H1 (cell line): ENCODE measurements at regions not wholly inside any gene's neighbourhood (a gene's known extent, or its start where the extent isn't known, plus 50 kb on each side); places are given as distances from the start of the nearest gene placed in this dataset.

Experiments
- CTCF ChIA-PET: fragments of 300-600 bp; sonication (Branson Sonifier 250); formaldehyde crosslinking; loops from one replicate; lab custom pipeline; 2021; ENCODE audit not compliant: partially characterized antibody; lab: Charles Lee
- POLR2A ChIA-PET: fragments of 300-600 bp; sonication (Branson Sonifier 250); formaldehyde crosslinking; loops from one replicate; lab custom pipeline; 2021; ENCODE audit warnings: inconsistent platforms; ENCODE audit not compliant: partially characterized antibody; lab: Charles Lee
- DNase-seq, 2 experiments: peaks; one replicate each; pipeline versions ENCODE4 v3.0.0 to v3.0.0-alpha.2; 2010 to 2022; ENCODE audit warnings: low spot score in 2 of 2, low read depth in 1 of 2, mixed read lengths in 1 of 2
- FAIRE-seq: peaks from 2 replicates; lab custom pipeline; 2011; peaks lifted over from hg19 to GRCh38; lab: Jason Lieb, UNC
- H2AFZ ChIP-seq: 2 replicates; pipeline ENCODE4 v1.8.1; 2012; ENCODE audit warnings: low read length, inconsistent platforms
- H2AK5ac ChIP-seq: 2 replicates; pipeline ENCODE4 v1.6.1; 2013; ENCODE audit warnings: low read depth, low read length
- H2BK120ac ChIP-seq: replicated peaks from 2 replicates; pipeline ENCODE3; 2013; ENCODE audit warnings: low read depth, low read length, inconsistent platforms
- H2BK12ac ChIP-seq: 2 replicates; pipeline ENCODE4 v1.6.1; 2013; ENCODE audit warnings: low read depth, low read length
- H2BK15ac ChIP-seq: 2 replicates; pipeline ENCODE4 v1.6.1; 2013; ENCODE audit warnings: low read length
- H2BK20ac ChIP-seq: 2 replicates; pipeline ENCODE4 v1.6.1; 2013; ENCODE audit warnings: low read length
- H2BK5ac ChIP-seq: 2 replicates; pipeline ENCODE4 v1.6.1; 2013; ENCODE audit warnings: low read depth, low read length
- H3K14ac ChIP-seq: 2 replicates; pipeline ENCODE4 v1.6.1; 2013; ENCODE audit warnings: inconsistent platforms; ENCODE audit not compliant: insufficient read length
- H3K18ac ChIP-seq: 2 replicates; pipeline ENCODE4 v1.6.1; 2013; ENCODE audit warnings: low read length; ENCODE audit errors: extremely low read depth
- H3K23ac ChIP-seq: 2 replicates; pipeline ENCODE4 v1.6.1; 2013; ENCODE audit warnings: inconsistent platforms; ENCODE audit not compliant: insufficient read length
- H3K23me2 ChIP-seq: 2 replicates; pipeline ENCODE4 v1.6.1; 2013; ENCODE audit warnings: low read depth, low read length
- H3K27ac ChIP-seq: 2 replicates; pipeline ENCODE4 v1.6.1; 2011; ENCODE audit warnings: low read depth, low read length, inconsistent platforms
- H3K27me3 ChIP-seq, 4 experiments: replicated peaks in 1 of 4; 1 replicate in 1 of 4; 2 replicates in 3 of 4; pipeline versions ENCODE4 v1.6.1 to v1.8.1; 2011 to 2013; ENCODE audit warnings: low read length in 3 of 4, mild to moderate bottlenecking in 3 of 4, inconsistent platforms in 2 of 4, mixed read lengths in 2 of 4, moderate library complexity in 1 of 4; ENCODE audit not compliant: control insufficient read depth in 3 of 4, insufficient read depth in 3 of 4; ENCODE audit errors: extremely low read depth in 1 of 4
- H3K36me3 ChIP-seq, 4 experiments: 2 replicates each; pipeline versions ENCODE4 v1.6.1 to v1.8.1; 2011 to 2013; ENCODE audit warnings: mild to moderate bottlenecking in 4 of 4, low read length in 3 of 4, moderate library complexity in 2 of 4, control low read depth in 1 of 4, inconsistent platforms in 1 of 4; ENCODE audit not compliant: insufficient read depth in 4 of 4, control insufficient read depth in 2 of 4
- H3K4ac ChIP-seq: replicated peaks from 2 replicates; pipeline ENCODE3; 2013; ENCODE audit warnings: low read length, low read depth, mixed read lengths, inconsistent platforms; ENCODE audit not compliant: insufficient read length
- H3K4me1 ChIP-seq, 4 experiments: replicated peaks in 1 of 4; 1 replicate in 1 of 4; 2 replicates in 3 of 4; pipeline versions ENCODE4 v1.6.1 to v1.8.1; 2011 to 2013; ENCODE audit warnings: low read length in 3 of 4, inconsistent platforms in 2 of 4, mixed read lengths in 1 of 4; ENCODE audit not compliant: insufficient read depth in 4 of 4, control insufficient read depth in 3 of 4
- H3K4me2 ChIP-seq, 2 experiments: 2 replicates each; pipeline versions ENCODE4 v1.6.1 to v1.8.1; 2011 to 2013; ENCODE audit warnings: low read depth in 2 of 2, low read length in 2 of 2, control low read depth in 1 of 2, inconsistent platforms in 1 of 2, mild to moderate bottlenecking in 1 of 2; ENCODE audit not compliant: insufficient read depth in 1 of 2
- H3K4me3 ChIP-seq, 4 experiments: fragments of 200-600, 300-600 bp in 1 of 4; sonication (generic), shearing (Covaris generic), sonication (Bioruptor Twin) in 1 of 4; 2 replicates each; pipeline versions ENCODE4 v1.5.1 to v1.8.1; 2011 to 2016; ENCODE audit warnings: low read length in 4 of 4, low read depth in 3 of 4, control low read depth in 2 of 4, inconsistent platforms in 2 of 4, mild to moderate bottlenecking in 2 of 4, mixed read lengths in 1 of 4, moderate library complexity in 1 of 4; ENCODE audit not compliant: insufficient read depth in 2 of 4; ENCODE audit errors: extremely low read depth in 1 of 4
- H3K56ac ChIP-seq: replicated peaks from 2 replicates; pipeline ENCODE3; 2013; ENCODE audit warnings: low read depth, mild to moderate bottlenecking, mixed read lengths, low read length, inconsistent platforms; ENCODE audit not compliant: insufficient read length
- H3K79me1 ChIP-seq: 2 replicates; pipeline ENCODE4 v1.6.1; 2013; ENCODE audit warnings: low read depth, low read length, control low read depth
- H3K79me2 ChIP-seq, 2 experiments: 2 replicates each; pipeline versions ENCODE4 v1.6.1 to v1.8.1; 2012 to 2013; ENCODE audit warnings: low read length in 2 of 2, mild to moderate bottlenecking in 2 of 2, inconsistent platforms in 1 of 2; ENCODE audit not compliant: insufficient read depth in 2 of 2, control insufficient read depth in 1 of 2
- H3K9ac ChIP-seq, 4 experiments: replicated peaks in 1 of 4; 1 replicate in 1 of 4; 2 replicates in 3 of 4; pipeline versions ENCODE4 v1.6.1 to v1.8.1; 2011 to 2013; ENCODE audit warnings: low read depth in 3 of 4, low read length in 3 of 4, control low read depth in 2 of 4, mild to moderate bottlenecking in 2 of 4, moderate library complexity in 2 of 4, inconsistent platforms in 1 of 4; ENCODE audit errors: extremely low read depth in 1 of 4
- H3K9me3 ChIP-seq, 2 experiments: 2 replicates each; pipeline versions ENCODE4 v1.6.1 to v1.8.1; 2012 to 2013; ENCODE audit warnings: mild to moderate bottlenecking in 2 of 2, moderate library complexity in 2 of 2, control low read depth in 1 of 2, inconsistent platforms in 1 of 2, low read depth in 1 of 2, low read length in 1 of 2, mixed read lengths in 1 of 2; ENCODE audit not compliant: insufficient read depth in 2 of 2
- H4K20me1 ChIP-seq, 2 experiments: replicated peaks in 1 of 2; 2 replicates each; pipeline versions ENCODE3 to v1.8.1; 2011 to 2013; ENCODE audit warnings: inconsistent platforms in 2 of 2, low read length in 2 of 2, mild to moderate bottlenecking in 1 of 2; ENCODE audit not compliant: insufficient read depth in 2 of 2, control insufficient read depth in 1 of 2
- H4K5ac ChIP-seq: 2 replicates; pipeline ENCODE4 v1.6.1; 2013; ENCODE audit warnings: low read length, low read depth, mixed read lengths, inconsistent platforms; ENCODE audit not compliant: insufficient read length
- H4K8ac ChIP-seq: 2 replicates; pipeline ENCODE4 v1.8.0; 2013; ENCODE audit warnings: mild to moderate bottlenecking, moderate library complexity, low read length, inconsistent platforms; ENCODE audit not compliant: insufficient read depth; ENCODE audit errors: extremely low read depth
- H4K91ac ChIP-seq: replicated peaks from 2 replicates; pipeline ENCODE3; 2013; ENCODE audit warnings: low read length, mixed read lengths, inconsistent platforms; ENCODE audit not compliant: insufficient read length
- ASH2L ChIP-seq: fragments of 200-600, 300-600 bp; sonication (generic); IDR thresholded peaks from one replicate; pipeline ENCODE4 v1.7.1; 2017; ENCODE audit warnings: low read length
- BCL11A ChIP-seq, 2 experiments: IDR thresholded peaks; one replicate each; pipeline ENCODE4 v1.6.1; 2011; ENCODE audit warnings: low read depth in 2 of 2, low read length in 2 of 2, mild to moderate bottlenecking in 2 of 2
- CHD2 ChIP-seq: IDR thresholded peaks from 2 replicates; pipeline ENCODE4 v1.6.1; 2012; ENCODE audit warnings: low read length, improper control_type of control experiment
- KDM1A ChIP-seq: fragments of 200-600, 300-600 bp; sonication (generic); IDR thresholded peaks from 2 replicates; pipeline ENCODE4 v1.7.1; 2016; ENCODE audit warnings: mild to moderate bottlenecking, low read length, borderline replicate concordance
- KDM5A ChIP-seq: fragments of 200-600 bp; IDR thresholded peaks from 2 replicates; pipeline ENCODE4 v1.7.1; 2012; ENCODE audit warnings: mild to moderate bottlenecking, low read length, inconsistent platforms, mixed read lengths
- NANOG ChIP-seq: IDR thresholded peaks from 2 replicates; pipeline ENCODE4 v1.6.1; 2011; ENCODE audit warnings: low read length, low read depth, mild to moderate bottlenecking, inconsistent platforms; ENCODE audit not compliant: insufficient read depth, poor library complexity, severe bottlenecking
- POLR2AphosphoS5 ChIP-seq: IDR thresholded peaks from 2 replicates; pipeline ENCODE4 v1.6.1; 2011; ENCODE audit warnings: low read depth, low read length
- SP2 ChIP-seq: IDR thresholded peaks from 2 replicates; pipeline ENCODE4 v1.6.1; 2012; ENCODE audit warnings: mild to moderate bottlenecking, low read length, inconsistent platforms
- SUZ12 ChIP-seq: fragments of 200-600 bp; sonication (generic); IDR thresholded peaks from 2 replicates; pipeline ENCODE4 v1.6.1; 2012; ENCODE audit warnings: mild to moderate bottlenecking, inconsistent platforms, low read length, moderate library complexity, mixed read lengths
- TAF7 ChIP-seq: optimal IDR thresholded peaks from 2 replicates; pipeline ENCODE3; 2011; ENCODE audit warnings: low read depth, mild to moderate bottlenecking, inconsistent platforms, low read length, moderate library complexity, borderline replicate concordance
- TCF12 ChIP-seq: IDR thresholded peaks from 2 replicates; pipeline ENCODE4 v1.6.1; 2011; ENCODE audit warnings: low read depth, mild to moderate bottlenecking, low read length
- YY1 ChIP-seq: IDR thresholded peaks from 2 replicates; pipeline ENCODE4 v1.6.1; 2011; ENCODE audit warnings: low read depth, mild to moderate bottlenecking, low read length
- WGBS, 2 experiments: shearing (Covaris generic) in 1 of 2; methylation state at CpG; one replicate each; pipeline versions ENCODE4 v1.1.6 to v1.1.7; 2013 to 2015; ENCODE audit warnings: low lambda C conversion rate in 2 of 2, mixed read lengths in 2 of 2, inconsistent platforms in 1 of 2, low coverage in 1 of 2, missing lambda C conversion rate in 1 of 2; ENCODE audit not compliant: insufficient replicate concordance in 2 of 2, insufficient coverage in 1 of 2, insufficient read length in 1 of 2; ENCODE audit errors: extremely low coverage in 1 of 2, missing lambda C conversion rate in 1 of 2; 5-methylcytosine and 5-hydroxymethylcytosine counted together
- TF ChIP-seq, protein P1 (sequence below): IDR thresholded peaks from 2 replicates; pipeline ENCODE4 v1.6.1; 2012; ENCODE audit warnings: inconsistent platforms

DNA sequence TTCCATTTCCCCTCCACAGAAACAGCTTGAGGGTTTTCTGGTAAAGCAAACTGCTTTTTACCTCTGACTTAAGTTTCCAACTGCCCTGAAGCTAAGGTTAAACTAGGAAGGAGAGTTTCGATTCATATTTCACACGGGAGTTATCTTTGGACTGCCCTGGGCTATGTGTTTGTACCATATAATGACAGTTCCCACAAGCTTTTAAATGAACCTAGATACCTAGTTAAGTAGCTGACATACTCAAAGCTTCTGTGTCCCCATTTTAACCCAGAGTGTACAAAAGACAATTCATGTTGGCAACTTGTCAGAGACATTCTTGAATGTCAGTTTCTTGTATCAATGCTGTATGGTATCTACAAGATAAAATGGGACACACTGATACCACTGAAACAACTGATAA is 1296.6 kb upstream of the IGFBP7 start:
- no peaks in the 10 kb centered on the region for H4K20me1 ChIP-seq
- no peak overlapping the region for H2AK5ac ChIP-seq
- DNase-seq = no peak
- no peak overlapping the region for H4K91ac ChIP-seq
- H3K56ac ChIP-seq = no peak overlapping the region
- no peak overlapping the region for H4K5ac ChIP-seq
- H3K27me3 ChIP-seq = no peaks in the 10 kb centered on the region
- H2BK15ac ChIP-seq = no peak overlapping the region
- ChIA-PET POLR2A (no interaction called here), CTCF (interaction anchor here (1.2 kb wide), 1 partner anchor 35 kb away, joined by 3 read pairs; no protein-coding TSS in a partner anchor)
- H3K4me2 ChIP-seq = no peak overlapping the region
- 97% methylated on average over 2 of the region's 2 CpGs; no CpG with 5 or more reads in 1 of the 2 experiments for WGBS, 2 experiments
- no peak overlapping the region for H3K9ac ChIP-seq
- no peak for TF ChIP-seq SP2
- no peak for TF ChIP-seq NANOG
- TF ChIP-seq, protein P1, sequence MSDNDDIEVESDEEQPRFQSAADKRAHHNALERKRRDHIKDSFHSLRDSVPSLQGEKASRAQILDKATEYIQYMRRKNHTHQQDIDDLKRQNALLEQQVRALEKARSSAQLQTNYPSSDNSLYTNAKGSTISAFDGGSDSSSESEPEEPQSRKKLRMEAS = no peak
- TF ChIP-seq SUZ12 = no peak
- TF ChIP-seq YY1 = no peak
- no peak for TF ChIP-seq CHD2
- TF ChIP-seq POLR2AphosphoS5 = no peak
- TF ChIP-seq BCL11A (IDR thresholded peaks at IDR 0.05; ENCODE audit: low read depth in 2 of 2, low read length in 2 of 2) = no peak
- TF ChIP-seq TCF12 = no peak
- TF ChIP-seq KDM1A = no peak
- TF ChIP-seq TAF7 = no peak
- no peak for TF ChIP-seq KDM5A
- no peak for TF ChIP-seq ASH2L
- no peaks in the 10 kb centered on the region for H3K79me2 ChIP-seq
- no peak overlapping the region for H3K23ac ChIP-seq
- 0 out of 4 replicates have a peak, but pooled peaks cover 0 to under 1% of the 10 kb centered on the region in 2 experiments for H3K9me3 ChIP-seq
- no peaks in the 10 kb centered on the region for H3K36me3 ChIP-seq
- FAIRE-seq = no peak
- no peak overlapping the region for H3K14ac ChIP-seq
- no peak overlapping the region for H2BK120ac ChIP-seq
- H3K4me1 ChIP-seq = no peaks in the 10 kb centered on the region
- H3K79me1 ChIP-seq = no peaks in the 10 kb centered on the region
- no peak overlapping the region for H2BK5ac ChIP-seq
- no peak overlapping the region for H3K18ac ChIP-seq
- H3K27ac ChIP-seq = no peak overlapping the region
- H3K23me2 ChIP-seq = no peaks in the 10 kb centered on the region
- no peak overlapping the region for H2AFZ ChIP-seq
- H2BK20ac ChIP-seq = no peak overlapping the region
- no peak overlapping the region for H4K8ac ChIP-seq
- no peak overlapping the region for H2BK12ac ChIP-seq
- no peak overlapping the region for H3K4me3 ChIP-seq
- no peak overlapping the region for H3K4ac ChIP-seq
